ENCODE measurements at regions not wholly inside any gene's neighbourhood (a gene's known extent, or its start where the extent isn't known, plus 50 kb on each side); places are given as distances from the start of the nearest gene placed in this dataset.

GRCh38 chr2:215522237-215522636 is 86.4 kb upstream of the FN1 start:
- Histone ChIP-seq H3K27me3 (ENCODE audit: low read depth) (no peaks in the 10 kb centered on the region), H3K27ac (replicated peaks) (peak overlapping the region; percentile 63), H3K4me1 (no peaks in the 10 kb centered on the region), H3K36me3 (no peaks in the 10 kb centered on the region), H3K4me3 (no peak overlapping the region), H3K9me3 (replicated peaks) (no peaks in the 10 kb centered on the region)
- TF ChIP-seq CTCF (IDR thresholded peaks at IDR 0.05; ENCODE audit: borderline replicate concordance): no peak
- intact Hi-C loops (cut with micrococcal nuclease): no loop called here
- no peak for DNase-seq

- no peak overlapping the region for H3K27ac ChIP-seq (replicated peaks)
- H3K4me1 ChIP-seq: no peaks in the 10 kb centered on the region
- intact Hi-C loops (cut with micrococcal nuclease): no loop called here
- no peaks in the 10 kb centered on the region for H3K9me3 ChIP-seq (replicated peaks)
- no peak overlapping the region for H3K4me3 ChIP-seq
- no peak for DNase-seq
- H3K27me3 ChIP-seq (ENCODE audit: low read depth): no peaks in the 10 kb centered on the region
- no peak for TF ChIP-seq CTCF (IDR thresholded peaks at IDR 0.05; ENCODE audit: borderline replicate concordance)
- H3K36me3 ChIP-seq: no peaks in the 10 kb centered on the region
Observed at GRCh38 chr2:215521031-215521430, 85.2 kb upstream of the FN1 start.

- no peak for DNase-seq
- H3K4me1 ChIP-seq: no peaks in the 10 kb centered on the region
- no peaks in the 10 kb centered on the region for H3K27me3 ChIP-seq (ENCODE audit: low read depth)
- intact Hi-C loops (cut with micrococcal nuclease): no loop called here
- no peak for TF ChIP-seq CTCF (IDR thresholded peaks at IDR 0.05; ENCODE audit: borderline replicate concordance)
- H3K9me3 ChIP-seq (replicated peaks): no peaks in the 10 kb centered on the region
- H3K4me3 ChIP-seq: no peak overlapping the region
- H3K36me3 ChIP-seq: no peaks in the 10 kb centered on the region
- H3K27ac ChIP-seq (replicated peaks): no peak overlapping the region
Observed at GRCh38 chr2:215517391-215517790, 81.5 kb upstream of the FN1 start.

GRCh38 chr2:215514516-215514915 is 78.6 kb upstream of the FN1 start:
- no peaks in the 10 kb centered on the region for H3K27me3 ChIP-seq (ENCODE audit: low read depth)
- H3K36me3 ChIP-seq: no peaks in the 10 kb centered on the region
- intact Hi-C loops (cut with micrococcal nuclease): no loop called here
- DNase-seq: no peak
- H3K4me3 ChIP-seq: no peak overlapping the region
- no peaks in the 10 kb centered on the region for H3K4me1 ChIP-seq
- TF ChIP-seq CTCF (IDR thresholded peaks at IDR 0.05; ENCODE audit: borderline replicate concordance): no peak
- no peak overlapping the region for H3K27ac ChIP-seq (replicated peaks)
- H3K9me3 ChIP-seq (replicated peaks): no peaks in the 10 kb centered on the region

- Histone ChIP-seq H3K36me3 (no peaks in the 10 kb centered on the region), H3K27ac (replicated peaks) (no peak overlapping the region), H3K9me3 (replicated peaks) (no peaks in the 10 kb centered on the region), H3K4me3 (no peak overlapping the region), H3K27me3 (ENCODE audit: low read depth) (no peaks in the 10 kb centered on the region), H3K4me1 (no peaks in the 10 kb centered on the region)
- no peak for TF ChIP-seq CTCF (IDR thresholded peaks at IDR 0.05; ENCODE audit: borderline replicate concordance)
- intact Hi-C loops (cut with micrococcal nuclease): no loop called here
- no peak for DNase-seq
Observed at GRCh38 chr2:215511454-215512346, 75.8 kb upstream of the FN1 start.
